SK-N-SH (cell line): ENCODE measurements at regions not wholly inside any gene's neighbourhood (a gene's known extent, or its start where the extent isn't known, plus 50 kb on each side); places are given as distances from the start of the nearest gene placed in this dataset.

Experiments
- CTCF ChIA-PET: fragments of 300-600, 350-600 bp; formaldehyde crosslinking; extraction: SDS; loops from one replicate; lab custom pipeline; 2021; lab: Yijun Ruan, JAX
- POLR2A ChIA-PET: fragments of 350-600 bp; sonication (Branson Sonifier 250); formaldehyde crosslinking; extraction: SDS; loops from one replicate; lab custom pipeline; 2020; ENCODE audit warnings: antibody characterized with exemption, inconsistent platforms; lab: Yijun Ruan, JAX
- DNase-seq: peaks from one replicate; pipeline ENCODE4 v3.0.0; 2012
- H2AFZ ChIP-seq: fragments of 200-600 bp; sonication (generic); 2 replicates; pipeline ENCODE4 v1.8.1; 2016; ENCODE audit warnings: antibody characterized with exemption, mild to moderate bottlenecking, low read depth
- H3F3A ChIP-seq: fragments of 200-600 bp; sonication (generic); replicated peaks from 2 replicates; pipeline ENCODE3; 2016; ENCODE audit warnings: antibody characterized with exemption, mild to moderate bottlenecking; ENCODE audit not compliant: insufficient read depth
- H3K27ac ChIP-seq, 2 experiments: fragments of 200-500 bp in 1 of 2; fragments of 200-600 bp in 1 of 2; sonication (Bioruptor generic) in 1 of 2; sonication (generic), shearing (Covaris generic) in 1 of 2; 2 replicates each; pipeline versions ENCODE4 v1.5.1 to v1.6.1; 2014 to 2016; ENCODE audit warnings: low read depth in 2 of 2, inconsistent platforms in 1 of 2, low read length in 1 of 2, mild to moderate bottlenecking in 1 of 2, mixed read lengths in 1 of 2
- H3K27me3 ChIP-seq: fragments of 200-600 bp; sonication (generic), shearing (Covaris generic); 2 replicates; pipeline ENCODE4 v1.6.1; 2016; ENCODE audit warnings: mixed run types; ENCODE audit not compliant: insufficient read depth
- H3K36me3 ChIP-seq, 2 experiments: fragments of 200-500 bp in 1 of 2; fragments of 200-600 bp in 1 of 2; sonication (Bioruptor generic) in 1 of 2; sonication (generic) in 1 of 2; replicated peaks in 1 of 2; 2 replicates each; pipeline versions ENCODE3 to v1.5.1; 2014 to 2016; ENCODE audit warnings: low read length in 1 of 2, mild to moderate bottlenecking in 1 of 2; ENCODE audit not compliant: insufficient read depth in 2 of 2, control insufficient read depth in 1 of 2
- H3K4me1 ChIP-seq, 2 experiments: fragments of 200-500 bp in 1 of 2; fragments of 200-600 bp in 1 of 2; sonication (Bioruptor generic) in 1 of 2; sonication (generic), shearing (Covaris generic) in 1 of 2; 2 replicates each; pipeline versions ENCODE4 v1.5.1 to v1.6.1; 2014 to 2016; ENCODE audit warnings: low read depth in 1 of 2, low read length in 1 of 2, mixed run types in 1 of 2; ENCODE audit not compliant: insufficient read depth in 2 of 2, control insufficient read depth in 1 of 2
- H3K4me2 ChIP-seq: fragments of 200-600 bp; sonication (generic), shearing (Covaris generic); 2 replicates; pipeline ENCODE4 v1.6.1; 2017; ENCODE audit warnings: mixed run types
- H3K4me3 ChIP-seq, 2 experiments: fragments of 200-500 bp in 1 of 2; fragments of 200-600 bp in 1 of 2; sonication (Bioruptor generic) in 1 of 2; sonication (generic), shearing (Covaris generic) in 1 of 2; 2 replicates each; pipeline versions ENCODE4 v1.5.1 to v1.8.1; 2014 to 2016; ENCODE audit warnings: low read depth in 2 of 2, inconsistent platforms in 1 of 2, low read length in 1 of 2, mild to moderate bottlenecking in 1 of 2, mixed read lengths in 1 of 2, moderate library complexity in 1 of 2
- H3K79me2 ChIP-seq: fragments of 200-600 bp; sonication (generic); 2 replicates; pipeline ENCODE4 v1.8.1; 2017; ENCODE audit warnings: mild to moderate bottlenecking; ENCODE audit not compliant: insufficient read depth
- H3K9ac ChIP-seq: fragments of 200-600 bp; sonication (generic); 2 replicates; pipeline ENCODE4 v1.6.1; 2017; ENCODE audit warnings: mixed run types
- H3K9me2 ChIP-seq: fragments of 200-600 bp; sonication (generic); 2 replicates; pipeline ENCODE4 v1.6.1; 2017; ENCODE audit warnings: mixed run types
- H3K9me3 ChIP-seq: fragments of 200-600 bp; sonication (generic); 2 replicates; pipeline ENCODE4 v1.6.1; 2017; ENCODE audit warnings: mixed run types, mild to moderate bottlenecking, moderate library complexity
- H4K20me1 ChIP-seq: fragments of 200-600 bp; sonication (generic); 2 replicates; pipeline ENCODE4 v1.6.1; 2017; ENCODE audit warnings: mild to moderate bottlenecking, mixed run types; ENCODE audit not compliant: insufficient read depth
- CHD2 ChIP-seq: fragments of 150-350 bp; IDR thresholded peaks from 2 replicates; pipeline ENCODE4 v1.6.1; 2018; ENCODE audit warnings: low read length; ENCODE audit not compliant: partially characterized antibody
- ELF1 ChIP-seq: IDR thresholded peaks from 2 replicates; pipeline ENCODE4 v1.4.0; 2012
- EP300 ChIP-seq, 2 experiments: IDR thresholded peaks; 2 replicates each; pipeline versions ENCODE4 v1.4.0 to v1.6.1; 2012; ENCODE audit warnings: borderline replicate concordance in 1 of 2, low read depth in 1 of 2, low read length in 1 of 2
- EZH2phosphoT487 ChIP-seq: fragments of 200-600 bp; sonication (generic); IDR thresholded peaks from 2 replicates; pipeline ENCODE4 v1.6.1; 2017; ENCODE audit warnings: low read depth, mixed run types, mild to moderate bottlenecking, antibody characterized with exemption, moderate library complexity, borderline replicate concordance
- GABPA ChIP-seq: IDR thresholded peaks from 2 replicates; pipeline ENCODE4 v1.4.0; 2012; ENCODE audit warnings: low read depth, mild to moderate bottlenecking
- GATA2 ChIP-seq: sonication (generic); formaldehyde crosslinking; IDR thresholded peaks from 2 replicates; pipeline ENCODE4 v1.5.0; 2020; ENCODE audit warnings: mild to moderate bottlenecking, missing genetic modification reagents
- MEF2A ChIP-seq: IDR thresholded peaks from 2 replicates; pipeline ENCODE4 v1.4.0; 2012; ENCODE audit warnings: low read depth, borderline replicate concordance
- MXI1 ChIP-seq: IDR thresholded peaks from 2 replicates; pipeline ENCODE4 v1.6.1; 2012; ENCODE audit warnings: mild to moderate bottlenecking, low read depth, low read length, improper control_type of control experiment
- NFIC ChIP-seq: IDR thresholded peaks from 2 replicates; pipeline ENCODE4 v1.4.0; 2012; ENCODE audit warnings: borderline replicate concordance
- PBX3 ChIP-seq: IDR thresholded peaks from 2 replicates; pipeline ENCODE4; 2012
- RCOR1 ChIP-seq: fragments of 150-350 bp; IDR thresholded peaks from 2 replicates; pipeline ENCODE4 v1.6.1; 2017; ENCODE audit warnings: antibody characterized with exemption, low read length
- REST ChIP-seq: IDR thresholded peaks from 2 replicates; pipeline ENCODE4 v1.6.1; 2012; ENCODE audit warnings: mild to moderate bottlenecking, low read depth, low read length, moderate library complexity
- SMC3 ChIP-seq: IDR thresholded peaks from 2 replicates; pipeline ENCODE4 v1.6.1; 2012; ENCODE audit warnings: low read depth, low read length, improper control_type of control experiment
- TAF1 ChIP-seq: IDR thresholded peaks from 2 replicates; pipeline ENCODE4 v1.6.1; 2012; ENCODE audit warnings: low read depth, mild to moderate bottlenecking, low read length, moderate library complexity, borderline replicate concordance
- TCF12 ChIP-seq: IDR thresholded peaks from 2 replicates; pipeline ENCODE4 v1.4.0; 2012
- TEAD4 ChIP-seq: IDR thresholded peaks from 2 replicates; pipeline ENCODE4 v1.4.0; 2012; ENCODE audit warnings: mild to moderate bottlenecking, borderline replicate concordance; ENCODE audit not compliant: insufficient read depth
- USF1 ChIP-seq: IDR thresholded peaks from 2 replicates; pipeline ENCODE4 v1.4.0; 2012; ENCODE audit warnings: low read depth, borderline replicate concordance
- YY1 ChIP-seq: IDR thresholded peaks from 2 replicates; pipeline ENCODE4 v1.4.0; 2012; ENCODE audit warnings: low read depth, mild to moderate bottlenecking
- WGBS: methylation state at CpG from one replicate; pipeline ENCODE4 v1.1.6; 2017; ENCODE audit warnings: low lambda C conversion rate; 5-methylcytosine and 5-hydroxymethylcytosine counted together
- TF ChIP-seq, protein P1 (sequence below): IDR thresholded peaks from 2 replicates; pipeline ENCODE4 v1.4.0; 2012; ENCODE audit warnings: low read depth, borderline replicate concordance
- TF ChIP-seq, protein P2 (sequence below): fragments of 150-350 bp; IDR thresholded peaks from 2 replicates; pipeline ENCODE4 v1.6.1; 2017; ENCODE audit warnings: antibody characterized with exemption, low read length, low read depth, borderline replicate concordance
- TF ChIP-seq, protein P3 (sequence below): IDR thresholded peaks from 2 replicates; pipeline ENCODE4 v1.4.0; 2012; ENCODE audit warnings: low read depth

- TF ChIP-seq EZH2phosphoT487 (no peak), MXI1 (no peak), GABPA (no peak), REST (no peak), MEF2A (no peak), ELF1 (no peak)
- TF ChIP-seq, protein P1, sequence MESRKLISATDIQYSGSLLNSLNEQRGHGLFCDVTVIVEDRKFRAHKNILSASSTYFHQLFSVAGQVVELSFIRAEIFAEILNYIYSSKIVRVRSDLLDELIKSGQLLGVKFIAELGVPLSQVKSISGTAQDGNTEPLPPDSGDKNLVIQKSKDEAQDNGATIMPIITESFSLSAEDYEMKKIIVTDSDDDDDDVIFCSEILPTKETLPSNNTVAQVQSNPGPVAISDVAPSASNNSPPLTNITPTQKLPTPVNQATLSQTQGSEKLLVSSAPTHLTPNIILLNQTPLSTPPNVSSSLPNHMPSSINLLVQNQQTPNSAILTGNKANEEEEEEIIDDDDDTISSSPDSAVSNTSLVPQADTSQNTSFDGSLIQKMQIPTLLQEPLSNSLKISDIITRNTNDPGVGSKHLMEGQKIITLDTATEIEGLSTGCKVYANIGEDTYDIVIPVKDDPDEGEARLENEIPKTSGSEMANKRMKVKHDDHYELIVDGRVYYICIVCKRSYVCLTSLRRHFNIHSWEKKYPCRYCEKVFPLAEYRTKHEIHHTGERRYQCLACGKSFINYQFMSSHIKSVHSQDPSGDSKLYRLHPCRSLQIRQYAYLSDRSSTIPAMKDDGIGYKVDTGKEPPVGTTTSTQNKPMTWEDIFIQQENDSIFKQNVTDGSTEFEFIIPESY = no peak
These were observed 2286.3 kb upstream of the RAG2 start (continued) for GRCh38 chr11:38884145-38884865.

- Histone ChIP-seq H2AFZ (no peak overlapping the region), H3K79me2 (no peaks in the 10 kb centered on the region), H3K36me3 (no peaks in the 10 kb centered on the region), H3K27me3 (no peaks in the 10 kb centered on the region), H3K4me1 (no peaks in the 10 kb centered on the region), H3K4me2 (no peak overlapping the region), H3F3A (no peaks in the 10 kb centered on the region), H4K20me1 (no peaks in the 10 kb centered on the region), H3K9me2 (0 out of 2 replicates have a peak, but pooled peaks cover 2% of the 10 kb centered on the region), H3K4me3 (no peak overlapping the region), H3K9ac (no peak overlapping the region), H3K27ac (no peak overlapping the region), H3K9me3 (no peaks in the 10 kb centered on the region)
- ChIA-PET POLR2A (no interaction called here), CTCF (no interaction called here)
- DNase-seq = no peak
- TF ChIP-seq TCF12 = no peak
- no peak for TF ChIP-seq NFIC
- no peak for TF ChIP-seq CHD2
- TF ChIP-seq, protein P2, sequence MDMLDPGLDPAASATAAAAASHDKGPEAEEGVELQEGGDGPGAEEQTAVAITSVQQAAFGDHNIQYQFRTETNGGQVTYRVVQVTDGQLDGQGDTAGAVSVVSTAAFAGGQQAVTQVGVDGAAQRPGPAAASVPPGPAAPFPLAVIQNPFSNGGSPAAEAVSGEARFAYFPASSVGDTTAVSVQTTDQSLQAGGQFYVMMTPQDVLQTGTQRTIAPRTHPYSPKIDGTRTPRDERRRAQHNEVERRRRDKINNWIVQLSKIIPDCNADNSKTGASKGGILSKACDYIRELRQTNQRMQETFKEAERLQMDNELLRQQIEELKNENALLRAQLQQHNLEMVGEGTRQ = no peak
- no peak for TF ChIP-seq YY1
- TF ChIP-seq TAF1 = no peak
- TF ChIP-seq USF1 = no peak
- TF ChIP-seq RCOR1 = no peak
- TF ChIP-seq ELF1 = no peak
- TF ChIP-seq SMC3 = no peak
- no peak for TF ChIP-seq MEF2A
- TF ChIP-seq PBX3 = no peak
- no peak for TF ChIP-seq TEAD4
- TF ChIP-seq GATA2 = no peak
- no peak for TF ChIP-seq MXI1
- no peak for TF ChIP-seq EP300 (IDR thresholded peaks at IDR 0.05; ENCODE audit: borderline replicate concordance in 1 of 2, low read depth in 1 of 2, low read length in 1 of 2)
- TF ChIP-seq, protein P3, sequence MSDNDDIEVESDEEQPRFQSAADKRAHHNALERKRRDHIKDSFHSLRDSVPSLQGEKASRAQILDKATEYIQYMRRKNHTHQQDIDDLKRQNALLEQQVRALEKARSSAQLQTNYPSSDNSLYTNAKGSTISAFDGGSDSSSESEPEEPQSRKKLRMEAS = no peak
- WGBS = 7% methylated on average over 3 of the region's 3 CpGs
These were observed 2269.3 kb upstream of the RAG2 start for GRCh38 chr11:38867338-38867737.
